HG03354 (cell line): ENCODE measurements at regions not wholly inside any gene's neighbourhood (a gene's known extent, or its start where the extent isn't known, plus 50 kb on each side); places are given as distances from the start of the nearest gene placed in this dataset.

ENCODE experiments used
- ATAC-seq: cut with Tn5 transposase; IDR thresholded peaks from one replicate; pipeline ENCODE4 v1.9.1; 2021; ENCODE audit warnings: mild to moderate bottlenecking; ENCODE audit not compliant: unreplicated experiment, poor library complexity, severe bottlenecking

DNA sequence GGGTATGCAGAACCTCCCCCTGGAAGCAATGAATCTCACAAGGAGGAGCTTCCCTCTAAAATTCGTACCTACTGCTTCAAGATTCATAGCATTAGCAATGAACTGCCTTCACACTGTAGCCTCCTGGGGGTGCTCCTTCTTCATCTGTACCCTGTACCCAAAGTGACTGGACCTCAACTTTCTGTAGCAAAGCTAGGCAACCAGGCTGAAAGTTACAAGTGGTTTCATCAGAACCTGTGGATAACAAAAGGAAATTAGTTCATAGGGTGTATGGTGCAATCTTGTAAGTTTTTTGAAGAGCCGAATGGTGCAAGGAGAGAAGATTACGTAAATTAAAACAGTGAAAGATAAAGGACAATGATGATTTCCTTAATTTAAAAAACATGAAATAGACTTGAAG lies 1541.7 kb upstream of the FLRT2 start:
- ATAC-seq: no peak

DNA sequence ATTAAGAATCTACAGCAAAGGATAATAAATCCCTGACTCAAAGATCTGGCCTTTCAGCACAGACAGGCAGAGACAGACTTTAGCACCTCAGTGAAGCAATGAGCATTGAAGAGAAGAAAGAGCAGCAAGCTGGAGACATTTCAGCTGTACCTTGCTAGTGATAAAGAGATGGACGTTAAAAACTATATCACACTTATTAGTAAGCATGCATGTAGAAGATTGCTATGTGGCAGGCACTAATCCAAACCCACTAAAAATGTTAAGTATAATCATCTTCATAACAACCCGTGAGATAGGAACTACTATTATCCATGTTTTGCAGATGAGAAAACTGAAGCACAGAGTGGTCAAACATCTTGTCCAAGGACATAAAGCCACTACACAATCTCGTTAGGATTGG lies 1538.3 kb upstream of the FLRT2 start:
- ATAC-seq: no peak

DNA sequence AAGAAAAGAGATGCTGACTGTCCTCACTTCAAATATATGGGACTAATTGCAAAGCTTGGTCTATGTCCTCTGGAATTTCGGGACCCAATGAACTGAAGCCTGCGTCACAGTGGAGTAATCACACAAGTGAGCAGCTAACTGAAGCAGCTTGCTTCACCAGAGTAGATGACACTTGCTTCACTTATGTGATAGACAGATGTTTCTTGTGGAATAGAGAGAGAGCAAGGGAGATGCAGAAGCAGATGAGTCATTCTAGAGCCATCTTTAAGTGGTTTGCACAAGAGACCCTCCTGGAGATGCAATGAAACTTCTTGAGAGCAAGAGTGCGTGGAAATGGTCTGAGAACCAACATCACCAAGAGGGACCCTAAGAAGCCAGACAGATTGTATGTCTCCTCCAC lies 1537.1 kb upstream of the FLRT2 start:
- ATAC-seq: no peak

DNA sequence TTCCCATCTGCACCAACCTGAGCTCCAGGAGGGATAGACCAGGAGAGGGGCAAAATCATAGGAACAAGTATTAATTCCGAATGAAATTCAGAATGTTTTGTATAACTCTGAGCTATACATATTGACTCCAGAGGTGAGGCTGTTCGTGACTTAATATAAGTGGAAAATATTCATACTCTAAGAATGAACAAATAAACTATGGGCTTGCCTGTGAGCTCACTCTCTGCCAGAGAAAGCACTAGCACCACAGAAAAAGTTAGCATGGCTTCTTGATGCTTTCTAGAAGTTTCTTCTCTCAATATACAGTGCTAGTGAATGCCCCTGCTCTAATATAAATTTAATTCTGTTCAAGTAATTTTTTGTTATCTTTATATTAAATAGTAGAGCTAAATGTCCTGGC lies 1536.4 kb upstream of the FLRT2 start:
- no peak for ATAC-seq

DNA sequence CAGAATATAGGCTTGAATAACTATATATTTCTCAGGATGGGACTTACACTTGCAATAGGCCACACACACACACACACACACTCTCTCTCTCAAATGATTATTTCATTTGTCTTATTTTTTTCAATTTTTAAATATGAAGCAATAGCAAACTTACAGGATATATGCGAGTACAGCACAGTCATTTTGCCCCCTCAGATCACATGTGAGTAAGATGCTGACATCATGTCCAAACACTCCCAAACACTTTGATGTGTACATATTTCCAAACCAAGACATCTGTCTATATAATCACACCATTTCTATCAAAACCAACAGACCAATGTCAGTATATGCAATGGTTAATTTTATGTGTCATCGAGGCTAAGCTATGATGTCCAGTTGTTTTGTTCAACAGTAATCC lies 1535.9 kb upstream of the FLRT2 start:
- ATAC-seq: no peak

DNA sequence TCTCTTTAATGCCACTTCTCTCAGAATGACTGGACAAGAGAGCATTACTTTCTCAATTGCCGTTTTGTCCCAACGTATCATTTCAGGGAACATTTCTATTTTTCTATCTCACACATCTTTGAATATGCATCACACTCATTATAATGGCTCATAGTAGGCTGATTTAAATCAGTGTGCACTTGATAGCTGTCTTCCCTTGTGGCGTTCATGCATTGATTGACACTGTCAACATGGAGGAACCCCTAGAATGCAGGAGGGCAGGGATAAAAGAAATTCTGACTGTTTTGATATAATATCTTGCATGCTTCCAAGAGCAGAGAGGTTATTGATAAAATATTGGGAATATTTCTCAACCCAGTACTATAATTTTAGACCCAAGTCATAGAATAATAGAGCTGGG lies 1528.9 kb upstream of the FLRT2 start:
- ATAC-seq: no peak

DNA sequence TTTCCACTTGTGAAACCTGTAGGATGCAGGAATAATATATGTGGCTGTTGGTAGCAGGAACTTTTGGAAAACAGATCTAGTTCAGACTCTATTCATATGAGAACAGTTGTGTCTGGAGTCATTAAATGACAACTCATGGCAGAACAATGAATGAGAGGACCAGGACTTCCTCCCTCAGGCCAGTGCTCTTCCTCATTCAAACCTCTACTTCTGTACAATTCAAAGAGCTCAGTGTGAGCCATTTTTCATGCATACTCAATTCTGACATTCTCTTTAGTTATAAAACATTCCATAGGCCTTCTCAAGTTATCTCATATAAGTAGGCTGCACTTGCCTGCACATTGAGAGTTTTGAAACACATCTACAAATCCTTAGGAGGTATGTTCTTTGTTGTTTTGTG lies 1526.6 kb upstream of the FLRT2 start:
- no peak for ATAC-seq

DNA sequence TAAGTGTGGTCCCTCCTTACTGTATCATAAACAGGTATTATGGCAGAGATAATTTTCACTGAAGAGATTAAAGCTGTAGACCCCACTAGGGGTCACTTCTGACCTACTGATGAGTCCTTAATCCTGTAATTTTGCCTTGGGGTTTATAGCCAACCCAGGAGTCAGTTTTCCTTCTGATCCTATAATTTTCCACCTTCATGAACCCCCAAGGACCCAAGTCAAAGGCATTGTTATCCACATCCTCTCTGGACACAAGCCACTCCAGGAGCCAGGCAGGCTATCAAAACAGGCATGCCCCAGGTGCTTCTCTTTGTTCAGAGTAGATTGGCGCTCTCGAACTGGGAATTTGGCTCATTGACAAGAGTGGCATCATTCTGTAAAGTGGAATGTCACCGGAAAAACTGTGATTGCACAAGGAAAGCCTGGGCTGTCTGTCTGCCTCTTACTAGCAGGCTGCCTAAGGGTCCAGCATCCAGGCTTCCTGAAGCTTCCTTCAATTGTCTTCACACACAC lies 1523.2 kb upstream of the FLRT2 start:
- ATAC-seq: no peak

DNA sequence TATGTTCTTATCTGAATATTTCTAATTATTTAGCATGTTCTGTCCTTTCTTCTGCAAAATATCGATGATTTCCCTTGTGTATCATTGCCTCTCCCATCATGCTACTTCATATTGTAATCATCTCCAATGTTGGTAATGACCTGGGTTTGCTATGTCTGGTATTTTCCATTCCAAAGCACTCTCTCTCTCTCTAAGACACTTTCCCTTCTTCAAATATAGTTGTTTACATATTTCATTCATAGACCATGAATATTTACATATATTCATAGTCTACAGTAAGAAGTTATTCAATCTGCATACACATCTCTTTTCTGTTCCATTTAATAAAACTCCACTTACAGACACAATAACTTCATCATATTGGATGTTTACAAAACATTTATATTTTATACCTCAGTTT lies 1516.5 kb upstream of the FLRT2 start:
- no peak for ATAC-seq

DNA sequence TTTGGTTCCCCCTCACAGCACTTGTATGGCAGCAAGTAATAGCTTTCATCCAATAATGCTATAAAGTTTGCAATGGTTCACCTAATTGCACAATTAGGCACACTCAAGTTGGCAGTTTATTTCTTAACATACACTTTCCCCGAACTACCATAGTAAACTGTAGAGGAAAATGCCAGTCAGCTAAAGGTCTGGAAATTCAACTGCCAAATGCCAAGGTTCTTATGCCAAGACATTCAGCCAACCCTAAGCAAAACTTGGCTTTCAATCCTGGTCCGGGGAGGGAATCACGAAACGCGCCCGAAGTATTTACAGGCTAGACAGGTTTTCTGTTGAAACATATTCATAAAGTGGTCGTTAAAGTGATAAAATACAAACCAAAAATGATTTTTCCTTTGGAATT lies 1512.4 kb upstream of the FLRT2 start:
- no peak for ATAC-seq

DNA sequence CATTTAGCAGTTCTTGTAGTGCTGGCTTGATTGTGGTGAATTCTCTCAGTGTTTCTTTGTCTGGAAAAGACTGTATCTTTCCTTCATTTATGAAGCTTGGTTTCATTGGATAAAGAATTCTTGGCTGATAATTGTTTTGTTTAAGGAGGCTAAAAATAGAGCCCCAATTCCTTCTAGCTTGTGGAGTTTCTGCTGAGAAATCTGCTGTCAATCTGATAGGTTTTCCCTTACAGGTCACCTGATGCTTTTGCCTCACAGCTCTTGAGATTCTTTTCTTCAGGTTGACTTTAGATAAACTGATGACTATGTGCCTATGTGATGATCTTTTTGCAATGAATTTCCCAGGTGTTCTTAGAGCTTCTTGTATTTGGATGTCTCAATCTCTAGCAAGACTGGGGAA lies 1508.5 kb upstream of the FLRT2 start:
- no peak for ATAC-seq

DNA sequence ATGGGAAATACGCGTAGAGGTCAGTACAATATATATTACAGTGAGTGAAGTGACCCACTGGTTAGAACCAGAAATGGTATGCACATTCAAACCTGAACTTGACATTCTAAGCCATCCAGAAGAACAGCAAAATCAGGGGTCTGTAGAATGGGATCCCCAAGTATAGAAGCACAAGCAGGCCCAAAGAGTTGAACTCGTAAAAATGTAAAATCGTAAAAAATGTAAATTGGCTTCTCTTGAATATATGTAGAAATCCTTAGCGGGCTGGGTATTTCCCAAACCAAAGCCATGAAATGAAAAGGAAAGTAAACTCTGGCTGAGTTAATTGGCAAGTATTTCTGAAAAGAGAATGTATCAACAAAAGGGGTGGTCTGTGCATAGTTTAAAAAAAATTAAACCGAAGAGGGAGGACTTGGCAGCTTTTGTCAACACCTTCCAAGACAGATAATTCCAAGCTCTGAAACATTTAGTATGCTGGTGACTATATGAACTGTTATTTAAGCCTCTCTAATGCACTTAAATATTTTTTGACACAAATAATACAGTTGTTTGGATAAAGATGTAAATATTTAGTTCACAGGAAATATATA lies 1505.6 kb upstream of the FLRT2 start:
- ATAC-seq: no peak

DNA sequence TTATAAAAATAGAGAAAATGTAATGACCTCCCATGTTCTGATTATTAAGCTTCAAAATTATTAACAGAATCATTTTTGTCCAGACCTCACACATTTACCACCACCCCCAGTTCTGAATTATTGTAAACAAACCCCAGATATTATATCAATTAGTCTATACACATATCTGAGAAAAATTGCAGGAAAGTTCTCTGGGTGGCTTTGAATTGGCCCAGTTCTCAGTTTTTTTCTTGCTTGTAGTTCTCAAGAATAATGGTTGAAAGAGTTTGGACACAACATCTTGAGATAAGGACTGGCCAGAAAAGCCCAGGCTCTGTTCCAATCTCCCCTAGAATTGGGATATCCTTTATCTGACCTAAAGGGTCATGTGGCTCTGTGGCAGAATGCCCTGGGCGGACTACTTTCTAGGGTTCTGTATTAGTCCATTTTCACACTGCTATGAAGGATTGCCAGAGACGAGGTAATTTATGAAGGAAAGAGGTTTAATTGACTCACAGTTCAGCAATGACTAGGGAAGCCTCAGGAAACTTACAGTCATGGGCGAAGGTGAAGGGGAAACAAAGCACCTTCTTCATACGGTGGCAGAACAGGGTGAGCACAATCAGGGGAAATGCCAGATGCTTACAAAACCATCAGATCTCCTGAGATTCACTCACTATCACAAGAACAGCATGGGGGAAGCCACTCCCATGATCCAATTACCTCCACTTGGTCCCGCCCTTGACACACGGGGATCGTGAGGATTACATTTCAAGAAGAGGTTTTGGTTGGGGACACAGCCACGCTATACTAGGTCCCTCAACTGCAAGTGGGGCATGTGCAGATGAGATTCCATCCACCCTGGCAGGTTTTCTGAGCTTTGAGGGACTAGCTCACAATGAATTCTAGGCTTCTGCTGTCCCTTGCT lies 1504.6 kb upstream of the FLRT2 start:
- no peak for ATAC-seq

DNA sequence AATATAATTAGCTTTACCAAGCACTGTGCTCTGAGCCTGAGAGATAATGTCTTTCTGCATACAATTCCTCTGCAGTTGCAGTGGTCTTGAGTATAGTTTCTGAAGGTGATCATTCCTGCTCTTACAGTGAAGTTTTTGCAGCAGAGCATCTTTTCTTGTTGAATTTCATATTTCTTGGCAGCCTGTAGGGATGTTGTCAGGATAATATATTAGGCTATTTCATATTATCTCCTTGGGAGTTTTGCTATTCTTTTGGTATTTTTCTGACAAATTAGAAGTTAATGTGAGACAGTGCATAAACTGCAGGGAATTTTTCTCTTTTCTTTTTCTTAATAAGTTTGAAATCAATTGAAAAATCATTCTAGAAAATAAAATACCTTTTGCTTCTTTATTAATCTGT lies 1502.6 kb upstream of the FLRT2 start:
- ATAC-seq: no peak

DNA sequence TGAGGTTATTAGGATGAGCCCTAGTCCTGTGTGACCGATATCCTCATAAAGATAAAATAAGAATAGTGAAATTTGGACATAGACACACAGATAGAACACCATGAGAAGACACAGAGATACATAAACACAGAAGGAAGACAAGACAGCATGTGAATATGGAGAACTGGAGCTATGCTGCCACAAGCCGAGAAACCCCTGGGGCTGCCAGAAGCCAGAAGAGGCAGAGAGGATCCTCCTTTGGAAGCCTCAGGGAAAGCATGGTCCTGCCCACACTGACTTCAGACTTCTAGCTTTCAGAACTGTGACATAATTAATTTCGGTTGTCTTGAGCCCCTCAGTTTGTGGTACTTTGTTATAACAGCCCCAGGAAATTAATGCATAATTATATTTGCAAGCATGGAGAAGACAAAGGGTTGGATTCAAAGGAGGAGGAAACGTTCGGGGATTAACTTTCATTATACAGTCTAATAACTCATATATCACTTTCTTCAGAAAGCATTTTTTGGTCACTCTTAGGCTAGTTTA lies 1501.8 kb upstream of the FLRT2 start:
- no peak for ATAC-seq

DNA sequence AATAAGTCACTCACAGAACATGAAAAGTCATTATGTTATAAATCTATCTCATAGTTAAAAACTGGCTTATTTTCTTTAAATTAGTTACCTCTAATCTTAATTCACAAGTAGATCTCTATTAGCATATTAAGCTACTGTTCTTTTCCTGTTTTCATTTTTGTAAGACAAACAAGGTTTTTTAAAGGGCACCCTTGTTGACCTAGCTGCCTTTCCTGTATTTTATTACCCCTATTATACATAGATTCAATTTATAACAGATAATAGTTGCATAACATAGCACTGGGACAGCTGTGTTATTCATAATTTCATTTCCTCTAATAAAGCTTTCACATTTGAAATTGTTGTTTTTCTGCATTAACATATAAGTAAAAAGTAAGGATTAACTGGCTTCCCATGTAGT lies 1500.7 kb upstream of the FLRT2 start:
- no peak for ATAC-seq

DNA sequence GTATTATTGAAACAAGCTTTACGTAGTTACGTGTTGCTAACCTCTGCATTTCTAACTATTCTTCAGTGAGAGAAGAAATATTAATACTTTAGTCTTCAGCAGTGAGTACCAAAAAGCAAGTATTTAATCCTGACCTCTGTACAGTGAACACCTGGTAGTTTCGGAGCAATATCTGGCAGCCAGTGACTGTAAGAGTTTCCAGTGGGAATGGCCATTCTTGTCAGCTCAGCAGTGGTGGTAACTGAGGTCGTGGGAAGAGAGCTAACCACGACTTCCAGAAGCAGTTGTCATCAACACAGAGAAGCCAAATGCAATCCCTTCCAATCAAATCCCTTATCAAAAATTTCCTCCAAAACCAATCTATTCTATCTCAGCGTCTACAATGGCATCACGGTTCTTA lies 1500.2 kb upstream of the FLRT2 start:
- ATAC-seq: no peak

DNA sequence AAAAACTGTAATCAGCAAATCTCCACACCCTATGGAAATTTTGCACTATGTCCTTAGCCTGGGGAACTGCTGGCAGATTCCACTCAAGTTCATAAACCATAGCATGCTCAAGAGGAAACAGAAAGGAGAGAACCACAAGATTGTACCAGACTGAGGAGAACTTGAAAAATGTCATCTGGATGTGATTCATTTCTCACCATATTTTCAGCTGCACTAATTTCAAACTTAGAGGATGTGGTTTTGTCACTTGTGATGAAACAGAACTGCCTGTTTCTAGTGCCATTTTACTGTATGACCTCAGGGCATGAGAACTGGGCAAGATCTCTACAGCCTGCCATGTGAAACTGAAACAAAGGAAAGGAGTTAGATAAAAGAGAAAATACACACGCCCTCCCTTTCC lies 1493.1 kb upstream of the FLRT2 start:
- no peak for ATAC-seq

DNA sequence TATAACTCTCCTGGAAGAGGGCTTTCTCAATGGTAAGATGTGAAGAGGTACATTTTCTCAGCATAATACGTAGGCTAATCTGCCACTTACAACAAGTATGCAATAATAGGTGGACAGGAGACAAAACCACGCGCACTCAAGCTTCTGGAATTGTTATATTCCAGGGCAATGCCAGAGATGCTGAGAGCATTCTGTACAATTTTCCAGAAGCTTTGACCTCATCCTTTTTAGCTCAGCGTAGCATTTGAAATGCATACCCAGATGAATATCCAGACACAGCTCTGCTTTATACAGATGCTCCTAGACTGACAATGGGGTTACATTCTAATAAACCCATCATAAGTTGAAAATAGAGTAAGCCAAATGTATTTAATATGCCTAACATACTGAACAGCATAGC lies 1492.4 kb upstream of the FLRT2 start:
- no peak for ATAC-seq

DNA sequence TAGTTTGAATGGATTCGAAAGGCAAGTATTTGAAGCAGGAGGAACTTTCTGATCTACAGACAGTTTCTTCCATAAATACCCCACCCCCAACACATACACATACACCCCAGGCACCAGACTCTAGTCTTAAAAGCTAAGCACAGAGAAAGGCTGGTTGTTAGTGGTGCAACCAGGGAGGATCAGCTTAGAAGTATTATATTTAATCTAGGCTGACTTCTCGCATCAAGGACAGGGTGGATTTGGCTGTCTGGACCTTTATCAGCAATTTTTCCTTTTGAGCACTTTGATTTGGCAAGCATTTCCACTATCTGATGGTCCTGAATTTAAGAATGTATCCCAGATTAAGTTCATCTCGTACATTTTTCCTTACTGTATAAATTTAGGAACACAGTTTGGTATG lies 1489.8 kb upstream of the FLRT2 start:
- no peak for ATAC-seq

DNA sequence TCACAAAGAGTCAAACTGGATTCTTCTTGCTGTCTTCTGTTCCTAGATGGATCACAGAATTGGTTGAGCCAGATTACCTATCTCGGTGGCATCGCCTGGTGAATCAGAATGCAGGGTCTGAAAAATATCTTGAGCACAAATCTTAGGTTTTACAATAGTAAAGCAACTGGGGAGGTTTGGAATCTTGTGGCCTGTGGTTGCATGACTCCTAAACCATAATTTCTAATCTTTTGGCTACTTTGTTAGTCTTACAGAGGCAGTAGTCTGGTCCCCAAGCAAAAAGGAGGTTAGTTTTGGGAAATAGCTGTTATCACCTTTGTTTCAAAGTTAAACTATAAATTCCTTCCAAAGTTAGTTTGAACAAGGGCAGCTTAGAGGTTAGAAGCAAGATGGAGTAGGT lies 1488.5 kb upstream of the FLRT2 start:
- no peak for ATAC-seq
